ENCODE measurements at regions not wholly inside any gene's neighbourhood (a gene's known extent, or its start where the extent isn't known, plus 50 kb on each side); places are given as distances from the start of the nearest gene placed in this dataset.

DNA sequence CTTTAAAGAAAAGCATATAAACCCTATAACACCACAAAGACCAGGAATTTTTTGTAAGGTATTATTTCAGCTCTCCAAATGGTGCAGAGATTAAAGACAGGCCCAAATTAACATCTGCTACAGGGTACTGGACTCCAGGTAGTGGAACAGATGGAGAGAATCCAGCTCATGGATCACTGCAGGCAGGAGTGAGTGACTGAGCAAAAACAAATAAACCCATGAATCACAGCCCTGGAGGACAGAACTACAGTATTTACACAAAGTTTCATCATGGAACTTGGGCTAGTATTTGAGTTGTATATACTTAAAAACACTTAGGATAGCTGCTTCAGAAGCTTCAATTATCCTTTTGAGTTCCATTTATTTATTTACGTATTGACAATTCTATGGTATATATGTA lies 132.8 kb upstream of the SPRY2 start (continued):
- no peak for TF ChIP-seq EZH2 (IDR thresholded peaks at IDR 0.05; ENCODE audit: low read depth, unreplicated experiment)

DNA sequence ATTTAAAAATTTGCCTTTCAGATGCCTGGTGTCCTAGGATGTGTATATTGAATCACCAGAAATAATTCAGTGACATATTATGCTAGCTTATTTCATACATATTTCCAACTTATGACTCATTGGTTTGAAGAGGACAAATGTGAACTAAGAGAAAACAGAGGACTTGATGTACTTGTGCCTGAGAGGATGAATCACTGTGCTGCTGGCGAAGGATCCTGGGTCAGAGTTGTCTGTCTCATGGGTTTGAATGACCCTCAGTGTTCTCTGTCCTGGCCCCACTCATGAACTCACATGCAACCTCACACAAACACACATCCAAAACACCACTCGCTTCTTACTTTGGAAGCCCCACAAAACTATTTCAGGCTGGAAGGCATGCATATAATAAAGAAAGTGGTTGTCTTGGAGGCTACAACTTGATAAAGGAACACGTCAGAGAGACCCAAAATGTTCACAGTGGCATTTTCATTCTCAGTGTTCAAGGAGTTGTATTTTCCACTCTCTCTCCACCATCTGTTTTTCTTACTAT lies 129.0 kb upstream of the SPRY2 start:
- Mint-ChIP-seq H3K9me3 (no peaks in the 10 kb centered on the region; the same call in 2 of the 3 replicates), H3K27ac (no peak overlapping the region), H3K4me1 (no peaks in the 10 kb centered on the region; the same call in 2 of the 3 replicates), H3K36me3 (ENCODE audit: low read depth) (no peaks in the 10 kb centered on the region), H3K4me3 (no peak overlapping the region), H3K27me3 (ENCODE audit: insufficient read depth, low read depth, poor library complexity) (peaks cover 2% of the 10 kb centered on the region)
- H3K36me3 ChIP-seq (ENCODE audit: insufficient read depth) = no peaks in the 10 kb centered on the region
- H3K4me1 ChIP-seq (ENCODE audit: insufficient read depth) = no peaks in the 10 kb centered on the region
- peaks cover 4% of the 10 kb centered on the region; the same call in 1 of the 2 replicates for H3K9me2 ChIP-seq (ENCODE audit: insufficient read depth)
- H3K79me2 ChIP-seq (replicated peaks; ENCODE audit: insufficient read depth) = no peaks in the 10 kb centered on the region
- no peak overlapping the region for H3K4me2 ChIP-seq
- no peaks in the 10 kb centered on the region for H3K27me3 ChIP-seq (ENCODE audit: insufficient read depth)
- H3F3A ChIP-seq (replicated peaks; ENCODE audit: low read depth) = no peaks in the 10 kb centered on the region
- no peak overlapping the region for H2AFZ ChIP-seq
- no peak overlapping the region for H3K4me3 ChIP-seq
- ATAC-seq (no peak), DNase-seq (ENCODE audit: low spot score) (no peak)
- TF ChIP-seq EZH2phosphoT487 (IDR thresholded peaks at IDR 0.05; ENCODE audit: unreplicated experiment) = no peak
- TF ChIP-seq, protein P1, sequence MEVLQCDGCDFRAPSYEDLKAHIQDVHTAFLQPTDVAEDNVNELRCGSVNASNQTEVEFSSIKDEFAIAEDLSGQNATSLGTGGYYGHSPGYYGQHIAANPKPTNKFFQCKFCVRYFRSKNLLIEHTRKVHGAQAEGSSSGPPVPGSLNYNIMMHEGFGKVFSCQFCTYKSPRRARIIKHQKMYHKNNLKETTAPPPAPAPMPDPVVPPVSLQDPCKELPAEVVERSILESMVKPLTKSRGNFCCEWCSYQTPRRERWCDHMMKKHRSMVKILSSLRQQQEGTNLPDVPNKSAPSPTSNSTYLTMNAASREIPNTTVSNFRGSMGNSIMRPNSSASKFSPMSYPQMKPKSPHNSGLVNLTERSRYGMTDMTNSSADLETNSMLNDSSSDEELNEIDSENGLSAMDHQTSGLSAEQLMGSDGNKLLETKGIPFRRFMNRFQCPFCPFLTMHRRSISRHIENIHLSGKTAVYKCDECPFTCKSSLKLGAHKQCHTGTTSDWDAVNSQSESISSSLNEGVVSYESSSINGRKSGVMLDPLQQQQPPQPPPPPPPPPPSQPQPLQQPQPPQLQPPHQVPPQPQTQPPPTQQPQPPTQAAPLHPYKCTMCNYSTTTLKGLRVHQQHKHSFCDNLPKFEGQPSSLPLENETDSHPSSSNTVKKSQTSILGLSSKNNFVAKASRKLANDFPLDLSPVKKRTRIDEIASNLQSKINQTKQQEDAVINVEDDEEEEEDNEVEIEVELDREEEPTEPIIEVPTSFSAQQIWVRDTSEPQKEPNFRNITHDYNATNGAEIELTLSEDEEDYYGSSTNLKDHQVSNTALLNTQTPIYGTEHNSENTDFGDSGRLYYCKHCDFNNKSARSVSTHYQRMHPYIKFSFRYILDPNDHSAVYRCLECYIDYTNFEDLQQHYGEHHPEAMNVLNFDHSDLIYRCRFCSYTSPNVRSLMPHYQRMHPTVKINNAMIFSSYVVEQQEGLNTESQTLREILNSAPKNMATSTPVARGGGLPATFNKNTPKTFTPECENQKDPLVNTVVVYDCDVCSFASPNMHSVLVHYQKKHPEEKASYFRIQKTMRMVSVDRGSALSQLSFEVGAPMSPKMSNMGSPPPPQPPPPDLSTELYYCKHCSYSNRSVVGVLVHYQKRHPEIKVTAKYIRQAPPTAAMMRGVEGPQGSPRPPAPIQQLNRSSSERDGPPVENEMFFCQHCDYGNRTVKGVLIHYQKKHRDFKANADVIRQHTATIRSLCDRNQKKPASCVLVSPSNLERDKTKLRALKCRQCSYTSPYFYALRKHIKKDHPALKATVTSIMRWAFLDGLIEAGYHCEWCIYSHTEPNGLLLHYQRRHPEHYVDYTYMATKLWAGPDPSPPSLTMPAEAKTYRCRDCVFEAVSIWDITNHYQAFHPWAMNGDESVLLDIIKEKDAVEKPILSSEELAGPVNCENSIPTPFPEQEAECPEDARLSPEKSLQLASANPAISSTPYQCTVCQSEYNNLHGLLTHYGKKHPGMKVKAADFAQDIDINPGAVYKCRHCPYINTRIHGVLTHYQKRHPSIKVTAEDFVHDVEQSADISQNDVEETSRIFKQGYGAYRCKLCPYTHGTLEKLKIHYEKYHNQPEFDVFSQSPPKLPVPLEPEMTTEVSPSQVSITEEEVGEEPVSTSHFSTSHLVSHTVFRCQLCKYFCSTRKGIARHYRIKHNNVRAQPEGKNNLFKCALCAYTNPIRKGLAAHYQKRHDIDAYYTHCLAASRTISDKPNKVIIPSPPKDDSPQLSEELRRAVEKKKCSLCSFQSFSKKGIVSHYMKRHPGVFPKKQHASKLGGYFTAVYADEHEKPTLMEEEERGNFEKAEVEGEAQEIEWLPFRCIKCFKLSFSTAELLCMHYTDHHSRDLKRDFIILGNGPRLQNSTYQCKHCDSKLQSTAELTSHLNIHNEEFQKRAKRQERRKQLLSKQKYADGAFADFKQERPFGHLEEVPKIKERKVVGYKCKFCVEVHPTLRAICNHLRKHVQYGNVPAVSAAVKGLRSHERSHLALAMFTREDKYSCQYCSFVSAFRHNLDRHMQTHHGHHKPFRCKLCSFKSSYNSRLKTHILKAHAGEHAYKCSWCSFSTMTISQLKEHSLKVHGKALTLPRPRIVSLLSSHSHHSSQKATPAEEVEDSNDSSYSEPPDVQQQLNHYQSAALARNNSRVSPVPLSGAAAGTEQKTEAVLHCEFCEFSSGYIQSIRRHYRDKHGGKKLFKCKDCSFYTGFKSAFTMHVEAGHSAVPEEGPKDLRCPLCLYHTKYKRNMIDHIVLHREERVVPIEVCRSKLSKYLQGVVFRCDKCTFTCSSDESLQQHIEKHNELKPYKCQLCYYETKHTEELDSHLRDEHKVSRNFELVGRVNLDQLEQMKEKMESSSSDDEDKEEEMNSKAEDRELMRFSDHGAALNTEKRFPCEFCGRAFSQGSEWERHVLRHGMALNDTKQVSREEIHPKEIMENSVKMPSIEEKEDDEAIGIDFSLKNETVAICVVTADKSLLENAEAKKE (CRISPR knock-in tag; IDR thresholded peaks at IDR 0.05) = no peak
- no peak for TF ChIP-seq ZNF331 (CRISPR knock-in tag; IDR thresholded peaks at IDR 0.05; ENCODE audit: low read depth)
- TF ChIP-seq, protein P2, sequence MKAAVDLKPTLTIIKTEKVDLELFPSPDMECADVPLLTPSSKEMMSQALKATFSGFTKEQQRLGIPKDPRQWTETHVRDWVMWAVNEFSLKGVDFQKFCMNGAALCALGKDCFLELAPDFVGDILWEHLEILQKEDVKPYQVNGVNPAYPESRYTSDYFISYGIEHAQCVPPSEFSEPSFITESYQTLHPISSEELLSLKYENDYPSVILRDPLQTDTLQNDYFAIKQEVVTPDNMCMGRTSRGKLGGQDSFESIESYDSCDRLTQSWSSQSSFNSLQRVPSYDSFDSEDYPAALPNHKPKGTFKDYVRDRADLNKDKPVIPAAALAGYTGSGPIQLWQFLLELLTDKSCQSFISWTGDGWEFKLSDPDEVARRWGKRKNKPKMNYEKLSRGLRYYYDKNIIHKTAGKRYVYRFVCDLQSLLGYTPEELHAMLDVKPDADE (IDR thresholded peaks at IDR 0.05) = no peak
- TF ChIP-seq, protein P3, sequence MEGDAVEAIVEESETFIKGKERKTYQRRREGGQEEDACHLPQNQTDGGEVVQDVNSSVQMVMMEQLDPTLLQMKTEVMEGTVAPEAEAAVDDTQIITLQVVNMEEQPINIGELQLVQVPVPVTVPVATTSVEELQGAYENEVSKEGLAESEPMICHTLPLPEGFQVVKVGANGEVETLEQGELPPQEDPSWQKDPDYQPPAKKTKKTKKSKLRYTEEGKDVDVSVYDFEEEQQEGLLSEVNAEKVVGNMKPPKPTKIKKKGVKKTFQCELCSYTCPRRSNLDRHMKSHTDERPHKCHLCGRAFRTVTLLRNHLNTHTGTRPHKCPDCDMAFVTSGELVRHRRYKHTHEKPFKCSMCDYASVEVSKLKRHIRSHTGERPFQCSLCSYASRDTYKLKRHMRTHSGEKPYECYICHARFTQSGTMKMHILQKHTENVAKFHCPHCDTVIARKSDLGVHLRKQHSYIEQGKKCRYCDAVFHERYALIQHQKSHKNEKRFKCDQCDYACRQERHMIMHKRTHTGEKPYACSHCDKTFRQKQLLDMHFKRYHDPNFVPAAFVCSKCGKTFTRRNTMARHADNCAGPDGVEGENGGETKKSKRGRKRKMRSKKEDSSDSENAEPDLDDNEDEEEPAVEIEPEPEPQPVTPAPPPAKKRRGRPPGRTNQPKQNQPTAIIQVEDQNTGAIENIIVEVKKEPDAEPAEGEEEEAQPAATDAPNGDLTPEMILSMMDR (conservative IDR thresholded peaks at IDR 0.05; ENCODE audit: low read depth in 2 of 2) = no peak
- TF ChIP-seq STAT1 (IDR thresholded peaks at IDR 0.05; ENCODE audit: unreplicated experiment) = no peak
- TF ChIP-seq CREB1 (CRISPR knock-in tag; IDR thresholded peaks at IDR 0.05; ENCODE audit: low read depth) = no peak
- no peak for TF ChIP-seq NANOG (IDR thresholded peaks at IDR 0.05; ENCODE audit: borderline replicate concordance)
- TF ChIP-seq, protein P4, sequence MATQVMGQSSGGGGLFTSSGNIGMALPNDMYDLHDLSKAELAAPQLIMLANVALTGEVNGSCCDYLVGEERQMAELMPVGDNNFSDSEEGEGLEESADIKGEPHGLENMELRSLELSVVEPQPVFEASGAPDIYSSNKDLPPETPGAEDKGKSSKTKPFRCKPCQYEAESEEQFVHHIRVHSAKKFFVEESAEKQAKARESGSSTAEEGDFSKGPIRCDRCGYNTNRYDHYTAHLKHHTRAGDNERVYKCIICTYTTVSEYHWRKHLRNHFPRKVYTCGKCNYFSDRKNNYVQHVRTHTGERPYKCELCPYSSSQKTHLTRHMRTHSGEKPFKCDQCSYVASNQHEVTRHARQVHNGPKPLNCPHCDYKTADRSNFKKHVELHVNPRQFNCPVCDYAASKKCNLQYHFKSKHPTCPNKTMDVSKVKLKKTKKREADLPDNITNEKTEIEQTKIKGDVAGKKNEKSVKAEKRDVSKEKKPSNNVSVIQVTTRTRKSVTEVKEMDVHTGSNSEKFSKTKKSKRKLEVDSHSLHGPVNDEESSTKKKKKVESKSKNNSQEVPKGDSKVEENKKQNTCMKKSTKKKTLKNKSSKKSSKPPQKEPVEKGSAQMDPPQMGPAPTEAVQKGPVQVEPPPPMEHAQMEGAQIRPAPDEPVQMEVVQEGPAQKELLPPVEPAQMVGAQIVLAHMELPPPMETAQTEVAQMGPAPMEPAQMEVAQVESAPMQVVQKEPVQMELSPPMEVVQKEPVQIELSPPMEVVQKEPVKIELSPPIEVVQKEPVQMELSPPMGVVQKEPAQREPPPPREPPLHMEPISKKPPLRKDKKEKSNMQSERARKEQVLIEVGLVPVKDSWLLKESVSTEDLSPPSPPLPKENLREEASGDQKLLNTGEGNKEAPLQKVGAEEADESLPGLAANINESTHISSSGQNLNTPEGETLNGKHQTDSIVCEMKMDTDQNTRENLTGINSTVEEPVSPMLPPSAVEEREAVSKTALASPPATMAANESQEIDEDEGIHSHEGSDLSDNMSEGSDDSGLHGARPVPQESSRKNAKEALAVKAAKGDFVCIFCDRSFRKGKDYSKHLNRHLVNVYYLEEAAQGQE (IDR thresholded peaks at IDR 0.05; ENCODE audit: unreplicated experiment) = no peak
- TF ChIP-seq POLR2AphosphoS5 (IDR thresholded peaks at IDR 0.05; ENCODE audit: low read depth) = no peak
- TF ChIP-seq JUNB (IDR thresholded peaks at IDR 0.05; ENCODE audit: unreplicated experiment) = no peak
- TF ChIP-seq ZNF114 (CRISPR knock-in tag; IDR thresholded peaks at IDR 0.05) = no peak
- TF ChIP-seq EZH2 (IDR thresholded peaks at IDR 0.05; ENCODE audit: low read depth, unreplicated experiment) = no peak
- H3K27ac ChIP-seq (ENCODE audit: low read depth) = no peak overlapping the region
- no peaks in the 10 kb centered on the region for H4K20me1 ChIP-seq (replicated peaks; ENCODE audit: insufficient read depth)
